ENCODE measurements at regions not wholly inside any gene's neighbourhood (a gene's known extent, or its start where the extent isn't known, plus 50 kb on each side); places are given as distances from the start of the nearest gene placed in this dataset.

DNA sequence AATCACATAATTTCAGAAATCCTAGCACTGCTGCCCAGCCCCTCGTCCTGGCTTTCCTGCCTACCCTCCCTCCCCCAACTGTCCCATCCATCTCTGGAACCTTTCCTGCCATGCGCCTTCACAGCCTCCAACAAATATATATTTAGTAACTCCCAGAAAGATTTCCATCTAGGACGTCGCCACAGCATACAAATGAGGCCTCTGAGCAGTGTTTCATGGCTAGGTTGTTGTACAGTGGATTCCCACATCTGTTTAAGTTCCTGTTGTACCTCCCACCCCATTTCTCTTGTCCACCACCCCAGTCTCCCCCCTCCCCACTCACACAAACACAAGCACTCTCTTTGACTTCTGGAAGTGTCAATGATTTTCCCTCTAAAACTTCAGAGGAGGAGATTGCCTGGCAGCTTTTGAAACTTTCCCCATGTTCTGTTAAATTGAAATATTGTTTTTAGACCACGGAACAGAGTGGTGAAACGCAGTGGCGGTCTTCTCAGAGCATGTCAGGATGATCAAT lies 280.3 kb upstream of the RORA start:
- DNase-seq (ENCODE audit: low spot score) (no peak), ATAC-seq (ENCODE audit: low FRiP score) (no peak)
- TF ChIP-seq, protein P1, sequence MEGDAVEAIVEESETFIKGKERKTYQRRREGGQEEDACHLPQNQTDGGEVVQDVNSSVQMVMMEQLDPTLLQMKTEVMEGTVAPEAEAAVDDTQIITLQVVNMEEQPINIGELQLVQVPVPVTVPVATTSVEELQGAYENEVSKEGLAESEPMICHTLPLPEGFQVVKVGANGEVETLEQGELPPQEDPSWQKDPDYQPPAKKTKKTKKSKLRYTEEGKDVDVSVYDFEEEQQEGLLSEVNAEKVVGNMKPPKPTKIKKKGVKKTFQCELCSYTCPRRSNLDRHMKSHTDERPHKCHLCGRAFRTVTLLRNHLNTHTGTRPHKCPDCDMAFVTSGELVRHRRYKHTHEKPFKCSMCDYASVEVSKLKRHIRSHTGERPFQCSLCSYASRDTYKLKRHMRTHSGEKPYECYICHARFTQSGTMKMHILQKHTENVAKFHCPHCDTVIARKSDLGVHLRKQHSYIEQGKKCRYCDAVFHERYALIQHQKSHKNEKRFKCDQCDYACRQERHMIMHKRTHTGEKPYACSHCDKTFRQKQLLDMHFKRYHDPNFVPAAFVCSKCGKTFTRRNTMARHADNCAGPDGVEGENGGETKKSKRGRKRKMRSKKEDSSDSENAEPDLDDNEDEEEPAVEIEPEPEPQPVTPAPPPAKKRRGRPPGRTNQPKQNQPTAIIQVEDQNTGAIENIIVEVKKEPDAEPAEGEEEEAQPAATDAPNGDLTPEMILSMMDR (IDR thresholded peaks at IDR 0.05): no peak

DNA sequence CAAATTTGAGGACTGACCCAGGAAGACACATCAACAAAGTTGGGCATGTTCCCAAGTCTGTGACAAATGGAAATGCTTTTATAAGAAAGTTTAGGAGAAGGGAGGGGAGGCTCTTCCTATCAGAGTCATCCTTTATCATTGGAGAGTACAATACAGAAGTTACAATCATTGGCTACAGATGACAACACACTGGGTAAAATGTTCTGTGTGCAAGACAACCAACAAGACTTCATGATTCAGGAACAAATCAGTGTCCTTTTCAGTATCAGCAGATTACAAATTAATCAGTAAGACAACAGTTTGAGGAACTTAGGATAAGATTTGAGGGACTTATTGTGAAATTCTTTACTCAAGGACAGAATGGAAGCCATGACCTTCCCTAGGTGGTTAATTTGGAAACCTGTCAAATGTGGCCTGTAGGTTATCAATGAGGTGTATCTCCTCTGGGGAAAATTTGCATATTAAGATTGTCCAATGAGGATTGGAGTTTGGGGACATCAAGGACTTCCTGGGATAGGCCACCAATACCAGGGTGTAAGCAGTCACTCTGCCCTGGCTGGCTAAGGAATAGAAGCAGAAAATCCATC lies 274.4 kb upstream of the RORA start:
- ATAC-seq (ENCODE audit: low FRiP score) (no peak), DNase-seq (ENCODE audit: low spot score) (no peak)
- TF ChIP-seq, protein P1 (IDR thresholded peaks at IDR 0.05): no peak

DNA sequence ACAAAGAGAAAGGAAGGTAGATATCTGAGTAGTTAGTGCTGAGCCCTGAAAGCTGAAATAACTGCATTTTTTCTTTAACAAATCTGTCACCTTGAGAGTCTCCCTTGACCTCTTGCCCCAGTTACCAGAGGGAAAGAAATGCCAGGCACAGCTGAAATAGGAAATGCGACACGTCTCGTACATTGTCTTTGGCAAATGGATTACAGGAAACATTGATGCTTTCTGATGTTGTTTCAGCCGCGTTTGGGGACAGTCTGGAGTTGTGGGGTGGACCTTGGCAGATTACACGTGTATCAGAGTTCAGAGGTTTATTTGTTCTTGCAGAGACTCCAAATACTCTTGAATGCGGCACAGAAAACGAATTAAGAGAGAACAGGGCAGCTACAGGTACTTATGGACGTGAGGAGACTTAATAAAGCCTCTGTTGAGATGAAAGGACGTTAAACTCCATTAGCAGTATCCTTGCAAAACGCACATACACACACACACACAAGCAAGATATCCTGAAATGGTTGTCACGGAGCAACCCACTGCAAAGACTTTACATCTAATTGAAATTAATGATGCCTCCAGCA lies 272.8 kb upstream of the RORA start:
- DNase-seq (ENCODE audit: low spot score) (no peak), ATAC-seq (ENCODE audit: low FRiP score) (no peak)
- TF ChIP-seq, protein P1 (IDR thresholded peaks at IDR 0.05): no peak

DNA sequence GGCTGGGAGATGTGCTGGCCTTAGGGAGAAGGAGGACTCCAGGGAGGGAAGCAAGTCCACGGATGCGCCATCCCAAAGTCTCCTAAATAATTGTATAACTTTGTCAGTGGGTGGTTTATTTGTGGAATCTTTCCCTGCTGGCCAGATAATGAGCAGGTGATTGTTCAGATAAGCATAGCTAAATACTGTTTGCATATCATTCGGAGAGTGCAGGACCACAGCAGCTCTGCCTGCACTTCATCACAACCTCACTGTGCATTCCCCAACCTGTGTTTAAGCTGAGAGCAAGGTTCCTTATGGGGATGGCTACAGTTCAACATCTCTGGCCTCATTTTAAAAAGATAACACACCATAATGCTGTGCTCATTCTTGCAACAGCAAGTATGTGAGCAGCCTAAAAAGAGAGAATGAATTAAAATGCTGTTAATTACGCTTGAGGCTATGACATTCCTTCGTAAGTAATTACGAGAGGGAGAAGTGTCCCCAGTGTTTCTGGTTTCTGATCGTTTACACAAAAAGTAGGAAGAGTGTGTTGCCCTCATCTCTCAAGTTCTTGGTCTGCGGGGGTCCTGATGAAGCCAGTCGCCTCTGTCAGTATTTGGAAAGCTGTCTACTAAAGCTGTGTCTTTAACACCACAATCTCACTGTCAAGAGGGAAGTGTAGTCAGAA lies 272.0 kb upstream of the RORA start:
- no peak for ATAC-seq (ENCODE audit: low FRiP score)

DNA sequence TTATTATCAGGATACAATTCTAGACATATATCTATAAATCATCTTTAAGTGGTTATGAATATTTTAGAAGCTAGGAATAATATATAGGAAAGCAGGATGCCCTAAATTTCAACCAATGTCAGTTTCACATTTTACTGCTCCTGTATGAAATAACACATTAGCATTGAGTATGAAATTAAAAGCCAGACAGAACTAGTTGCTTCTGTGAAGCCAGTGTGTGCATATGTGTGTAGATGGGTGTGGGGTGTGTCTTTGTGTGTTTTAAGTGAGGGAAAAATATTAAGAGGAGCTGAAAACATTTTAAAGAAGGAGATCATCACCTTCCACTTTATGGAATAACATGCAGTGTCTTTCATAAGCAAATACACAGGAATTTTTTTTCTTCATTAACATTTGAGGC lies 271.4 kb upstream of the RORA start:
- TF ChIP-seq, protein P1 (IDR thresholded peaks at IDR 0.05): no peak
- no peak for ATAC-seq (ENCODE audit: low FRiP score)
- DNase-seq (ENCODE audit: low spot score): no peak

More for the DNA sequence above, 272.0 kb upstream of the RORA start:
- no peak for DNase-seq (ENCODE audit: low spot score)
- TF ChIP-seq, protein P1 (IDR thresholded peaks at IDR 0.05): no peak

DNA sequence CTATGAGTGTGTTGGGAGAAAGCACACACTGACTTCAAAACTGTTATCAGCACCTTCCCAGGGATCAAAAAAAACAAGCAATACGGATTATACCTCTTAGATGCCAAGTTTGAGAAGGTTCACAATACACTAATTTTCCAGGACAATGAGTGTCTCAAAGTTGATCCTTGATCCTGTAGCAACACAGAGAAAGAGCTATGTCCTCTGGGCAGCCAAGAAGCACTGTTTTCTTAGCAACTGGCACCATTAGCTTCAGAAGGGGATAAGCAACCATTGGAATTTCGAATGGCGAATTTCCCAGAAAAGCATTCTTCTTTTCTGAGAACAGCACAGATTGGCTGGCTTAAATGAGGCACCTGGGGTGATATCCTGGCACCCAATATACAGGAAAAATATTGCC lies 270.3 kb upstream of the RORA start:
- ATAC-seq (ENCODE audit: low FRiP score): no peak
- no peak for DNase-seq (ENCODE audit: low spot score)
- TF ChIP-seq, protein P1 (IDR thresholded peaks at IDR 0.05): no peak
